Fibroblast of upper back skin (primary cell): ENCODE measurements at regions not wholly inside any gene's neighbourhood (a gene's known extent, or its start where the extent isn't known, plus 50 kb on each side); places are given as distances from the start of the nearest gene placed in this dataset.

Source experiments
- DNase-seq: peaks from one replicate; pipeline ENCODE4 v3.0.0-alpha.2; 2013

GRCh38 chr1:36715797-36716196, 233.1 kb upstream of the CSF3R start:
- no peak for DNase-seq

GRCh38 chr1:36714301-36714700, 231.6 kb upstream of the CSF3R start:
- DNase-seq, result no peak

- no peak for DNase-seq
These were observed 228.8 kb upstream of the CSF3R start for GRCh38 chr1:36711480-36711879.

- no peak for DNase-seq
These were observed 228.2 kb upstream of the CSF3R start for GRCh38 chr1:36710951-36711350.

GRCh38 chr1:36709869-36710481, 227.3 kb upstream of the CSF3R start:
- DNase-seq, result no peak

- DNase-seq, result no peak
These were observed 225.9 kb upstream of the CSF3R start for GRCh38 chr1:36708587-36708986.

GRCh38 chr1:36707221-36707620, 224.5 kb upstream of the CSF3R start:
- no peak for DNase-seq

- DNase-seq, result no peak
These were observed 223.7 kb upstream of the CSF3R start for GRCh38 chr1:36706416-36706815.

- no peak for DNase-seq
These were observed 222.9 kb upstream of the CSF3R start for GRCh38 chr1:36705629-36706028.

- DNase-seq, result peak; percentile 50
These were observed 221.0 kb upstream of the CSF3R start for GRCh38 chr1:36703526-36704208.

- DNase-seq, result no peak
These were observed 220.2 kb upstream of the CSF3R start for GRCh38 chr1:36702963-36703362.

- DNase-seq, result no peak
These were observed 216.6 kb upstream of the CSF3R start for GRCh38 chr1:36699113-36699911.

GRCh38 chr1:36697836-36698605, 215.3 kb upstream of the CSF3R start:
- DNase-seq, result no peak

- DNase-seq, result no peak
These were observed 213.7 kb upstream of the CSF3R start for GRCh38 chr1:36696261-36696940.

GRCh38 chr1:36693603-36694002, 210.9 kb upstream of the CSF3R start:
- DNase-seq, result no peak

- no peak for DNase-seq
These were observed 210.4 kb upstream of the CSF3R start for GRCh38 chr1:36693161-36693525.

- DNase-seq, result no peak
These were observed 209.9 kb upstream of the CSF3R start for GRCh38 chr1:36692465-36693160.

- no peak for DNase-seq
These were observed 208.7 kb upstream of the CSF3R start for GRCh38 chr1:36691374-36691773.

GRCh38 chr1:36689992-36690391, 207.3 kb upstream of the CSF3R start:
- DNase-seq, result no peak

GRCh38 chr1:36687312-36687711, 204.6 kb upstream of the CSF3R start:
- DNase-seq, result no peak

- no peak for DNase-seq
These were observed 193.3 kb upstream of the CSF3R start for GRCh38 chr1:36675931-36676562.

GRCh38 chr1:36675106-36675505, 192.4 kb upstream of the CSF3R start:
- DNase-seq, result no peak
